Neuron (in vitro differentiated cells): ENCODE measurements at regions not wholly inside any gene's neighbourhood (a gene's known extent, or its start where the extent isn't known, plus 50 kb on each side); places are given as distances from the start of the nearest gene placed in this dataset.

Source experiments
- H2AFZ ChIP-seq: one replicate; pipeline ENCODE4 v1.6.1; 2013; ENCODE audit warnings: low read depth, mild to moderate bottlenecking, inconsistent platforms, low read length, moderate library complexity
- H3K27me3 ChIP-seq: one replicate; pipeline ENCODE4 v1.6.1; 2013; ENCODE audit warnings: low read length; ENCODE audit not compliant: insufficient read depth
- H3K36me3 ChIP-seq: one replicate; pipeline ENCODE4 v1.6.1; 2013; ENCODE audit warnings: low read length; ENCODE audit not compliant: insufficient read depth
- H3K4me1 ChIP-seq: one replicate; pipeline ENCODE4 v1.6.1; 2013; ENCODE audit warnings: low read length; ENCODE audit not compliant: insufficient read depth
- H3K4me3 ChIP-seq: 2 replicates; pipeline ENCODE4 v1.5.1; 2013; ENCODE audit warnings: mild to moderate bottlenecking, low read length, moderate library complexity
- H3K9me3 ChIP-seq: one replicate; pipeline ENCODE4 v1.6.1; 2013; ENCODE audit warnings: low read length

DNA sequence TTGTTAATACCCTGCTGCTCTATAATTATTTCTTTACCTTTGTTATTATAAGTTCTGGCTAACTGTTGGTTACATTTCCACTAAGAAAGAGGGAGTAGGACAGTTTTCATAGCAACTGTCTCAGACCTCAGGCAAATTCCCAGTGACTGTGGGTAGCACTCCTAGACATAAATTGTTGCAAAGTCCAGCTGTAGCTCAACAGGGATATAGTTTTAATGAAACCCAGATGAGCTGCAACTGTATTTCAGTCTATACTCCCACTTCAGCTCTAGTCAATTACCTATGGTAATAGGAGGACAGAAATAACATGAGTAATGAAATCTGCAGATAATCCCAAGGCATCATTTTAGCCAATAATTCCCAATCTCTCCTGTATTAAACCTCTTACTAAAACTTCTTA lies 103.0 kb upstream of the SEMA3A start:
- Histone ChIP-seq H3K36me3 (no peaks in the 10 kb centered on the region), H3K4me3 (no peak overlapping the region), H3K9me3 (no peaks in the 10 kb centered on the region), H3K4me1 (no peaks in the 10 kb centered on the region), H2AFZ (no peak overlapping the region), H3K27me3 (no peaks in the 10 kb centered on the region)

- Histone ChIP-seq H3K36me3 (no peaks in the 10 kb centered on the region), H2AFZ (no peak overlapping the region), H3K4me3 (no peak overlapping the region), H3K9me3 (no peaks in the 10 kb centered on the region), H3K4me1 (no peaks in the 10 kb centered on the region), H3K27me3 (no peaks in the 10 kb centered on the region)
Measured at GRCh38 chr7:84294847-84295455, 100.4 kb upstream of the SEMA3A start.

DNA sequence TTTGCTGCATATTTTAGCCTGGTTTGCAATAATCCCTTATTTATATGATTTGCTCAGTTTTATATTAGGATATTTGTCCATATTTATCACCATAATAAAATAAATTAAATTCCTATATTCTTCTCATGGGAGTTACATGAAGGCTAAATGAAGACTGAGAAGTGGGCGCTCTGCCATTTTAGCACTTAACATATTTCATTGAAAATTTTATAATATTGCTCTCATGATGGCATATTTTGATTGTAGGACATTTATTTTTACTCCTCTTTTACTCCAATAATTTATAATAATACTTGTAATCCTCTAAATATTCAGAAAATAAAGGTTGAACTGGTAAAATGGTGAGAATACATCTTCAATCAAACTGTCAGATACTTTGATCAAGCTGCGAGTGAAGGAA lies 99.8 kb upstream of the SEMA3A start:
- Histone ChIP-seq H3K36me3 (no peaks in the 10 kb centered on the region), H3K9me3 (no peaks in the 10 kb centered on the region), H2AFZ (no peak overlapping the region), H3K27me3 (no peaks in the 10 kb centered on the region), H3K4me3 (no peak overlapping the region), H3K4me1 (no peaks in the 10 kb centered on the region)

DNA sequence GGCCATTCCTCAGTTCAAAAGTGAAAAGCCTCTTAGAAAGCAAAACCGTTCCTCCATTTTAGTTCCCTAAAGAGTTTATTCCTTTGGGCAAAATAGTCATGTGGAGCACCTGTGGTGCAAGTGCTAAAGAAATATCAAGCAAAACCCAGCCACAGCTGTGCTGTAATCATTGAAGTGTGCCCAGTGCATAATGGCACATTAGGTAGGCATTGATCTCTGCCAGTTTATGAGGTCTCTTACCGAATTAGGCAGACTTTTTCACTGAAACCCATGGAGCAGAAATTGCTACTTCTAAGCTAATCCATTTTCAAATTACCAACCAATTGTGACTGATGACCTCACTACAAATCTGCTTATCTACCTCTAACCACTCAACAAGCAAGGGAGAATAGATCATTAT lies 97.2 kb upstream of the SEMA3A start:
- Histone ChIP-seq H3K4me3 (no peak overlapping the region), H3K27me3 (no peaks in the 10 kb centered on the region)

DNA sequence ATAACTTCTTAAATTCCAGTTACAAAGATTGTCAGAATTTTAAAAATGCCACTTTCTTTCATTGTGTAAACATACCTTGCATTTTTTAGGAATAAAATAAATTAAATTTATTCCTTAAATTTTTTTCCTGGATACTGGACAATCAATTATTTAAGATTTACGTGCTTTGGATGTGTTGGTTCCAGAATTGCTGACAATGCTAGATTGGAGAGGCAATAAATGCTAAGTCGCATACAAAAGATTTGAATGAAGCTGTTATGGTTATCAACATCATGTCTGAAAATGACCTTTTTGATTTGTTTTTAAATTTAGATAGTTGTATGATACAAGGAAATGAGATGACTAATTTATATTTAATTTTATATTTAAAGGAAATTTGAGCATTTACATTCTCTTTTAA lies 89.2 kb upstream of the SEMA3A start:
- Histone ChIP-seq H3K36me3 (no peaks in the 10 kb centered on the region), H3K4me1 (peaks cover 3% of the 10 kb centered on the region), H3K27me3 (no peaks in the 10 kb centered on the region), H3K4me3 (no peak overlapping the region), H3K9me3 (no peaks in the 10 kb centered on the region), H2AFZ (no peak overlapping the region)

More for the DNA sequence above, 97.2 kb upstream of the SEMA3A start:
- Histone ChIP-seq H3K4me1 (no peaks in the 10 kb centered on the region), H3K36me3 (no peaks in the 10 kb centered on the region), H3K9me3 (no peaks in the 10 kb centered on the region), H2AFZ (no peak overlapping the region)

GRCh38 chr7:84281518-84281917 lies 86.9 kb upstream of the SEMA3A start:
- Histone ChIP-seq H3K27me3 (no peaks in the 10 kb centered on the region), H3K4me3 (no peak overlapping the region), H3K9me3 (no peaks in the 10 kb centered on the region), H2AFZ (no peak overlapping the region), H3K4me1 (peaks cover 24% of the 10 kb centered on the region), H3K36me3 (no peaks in the 10 kb centered on the region)

GRCh38 chr7:84277628-84278224 lies 83.1 kb upstream of the SEMA3A start:
- no peak overlapping the region for H3K4me3 ChIP-seq
- no peaks in the 10 kb centered on the region for H3K9me3 ChIP-seq
- no peaks in the 10 kb centered on the region for H3K36me3 ChIP-seq
- peaks cover 33% of the 10 kb centered on the region for H3K4me1 ChIP-seq
- no peak overlapping the region for H2AFZ ChIP-seq
- H3K27me3 ChIP-seq: no peaks in the 10 kb centered on the region

GRCh38 chr7:84274029-84274638 lies 79.5 kb upstream of the SEMA3A start:
- Histone ChIP-seq H3K9me3 (no peaks in the 10 kb centered on the region), H3K27me3 (no peaks in the 10 kb centered on the region), H3K36me3 (no peaks in the 10 kb centered on the region), H2AFZ (no peak overlapping the region), H3K4me3 (no peak overlapping the region), H3K4me1 (peaks cover 38% of the 10 kb centered on the region)

DNA sequence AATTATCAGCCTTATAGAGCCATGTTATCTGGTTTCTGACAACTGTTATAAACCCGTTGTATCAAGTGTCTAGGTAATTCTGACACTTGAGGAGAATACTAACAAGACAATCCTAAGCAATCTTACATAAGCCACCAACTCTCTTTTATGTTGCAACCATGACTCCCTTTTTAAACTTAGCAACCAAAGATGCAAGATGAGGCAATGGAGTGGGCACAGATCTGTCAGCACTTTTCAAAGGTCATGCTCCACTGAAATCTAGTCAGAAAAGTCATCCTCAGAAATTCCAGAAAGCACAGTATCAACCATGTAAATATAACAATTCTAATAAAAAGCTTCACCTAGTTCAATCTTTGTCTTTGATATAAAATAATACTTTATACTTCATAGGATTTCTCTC lies 77.0 kb upstream of the SEMA3A start:
- H3K4me3 ChIP-seq: no peak overlapping the region
- H3K36me3 ChIP-seq: no peaks in the 10 kb centered on the region
- H3K4me1 ChIP-seq: peaks cover 18% of the 10 kb centered on the region
- H3K9me3 ChIP-seq: no peaks in the 10 kb centered on the region
- H2AFZ ChIP-seq: no peak overlapping the region
- H3K27me3 ChIP-seq: no peaks in the 10 kb centered on the region

DNA sequence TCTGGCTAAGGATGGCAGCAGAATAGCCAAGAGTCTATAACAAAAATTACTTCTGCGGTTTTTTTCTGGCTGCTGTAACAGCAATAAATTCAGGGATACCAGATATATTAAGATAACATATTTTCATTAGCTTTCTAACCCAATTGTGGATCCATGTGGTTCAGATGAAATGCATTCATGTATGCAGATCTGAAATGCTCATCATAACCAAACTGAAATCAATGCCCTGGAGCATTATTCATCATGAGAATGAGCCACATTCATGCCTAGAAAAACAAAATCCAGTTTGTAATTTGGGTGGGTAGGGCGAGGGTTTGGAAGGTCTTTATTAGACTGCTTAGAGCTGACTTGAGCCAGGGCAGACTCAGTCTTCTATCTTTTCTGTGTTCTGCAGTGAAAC lies 69.8 kb upstream of the SEMA3A start:
- no peaks in the 10 kb centered on the region for H3K36me3 ChIP-seq
- H3K4me1 ChIP-seq: no peaks in the 10 kb centered on the region
- no peak overlapping the region for H3K4me3 ChIP-seq
- H3K27me3 ChIP-seq: no peaks in the 10 kb centered on the region
- H3K9me3 ChIP-seq: no peaks in the 10 kb centered on the region
- no peak overlapping the region for H2AFZ ChIP-seq

DNA sequence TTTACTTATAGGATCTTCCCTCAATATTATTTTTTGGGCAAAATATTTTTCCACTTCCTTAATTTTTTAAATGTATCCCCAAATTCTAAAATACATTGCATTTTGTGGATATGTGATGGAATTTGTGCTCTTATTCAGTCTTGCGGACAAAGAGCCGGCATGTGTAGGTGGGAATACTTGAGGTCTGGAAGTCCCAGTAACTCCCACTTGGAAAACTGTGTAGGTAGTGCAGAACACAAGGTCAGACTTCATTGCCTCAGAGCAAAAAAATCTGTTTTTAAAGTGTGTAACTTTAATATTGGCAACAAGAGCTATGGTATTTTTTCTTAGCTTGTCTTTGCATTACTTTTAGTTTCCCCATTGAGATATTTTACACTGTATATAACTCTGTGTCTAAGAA lies 68.5 kb upstream of the SEMA3A start:
- Histone ChIP-seq H3K4me1 (peaks cover 7% of the 10 kb centered on the region), H2AFZ (no peak overlapping the region), H3K9me3 (no peaks in the 10 kb centered on the region), H3K4me3 (no peak overlapping the region), H3K36me3 (no peaks in the 10 kb centered on the region), H3K27me3 (no peaks in the 10 kb centered on the region)

GRCh38 chr7:84261509-84261908 lies 66.9 kb upstream of the SEMA3A start:
- Histone ChIP-seq H3K4me3 (no peak overlapping the region), H3K36me3 (no peaks in the 10 kb centered on the region), H2AFZ (no peak overlapping the region), H3K4me1 (peaks cover 17% of the 10 kb centered on the region), H3K9me3 (no peaks in the 10 kb centered on the region), H3K27me3 (no peaks in the 10 kb centered on the region)

- no peak overlapping the region for H3K4me3 ChIP-seq
- H2AFZ ChIP-seq: no peak overlapping the region
- no peaks in the 10 kb centered on the region for H3K9me3 ChIP-seq
- H3K36me3 ChIP-seq: no peaks in the 10 kb centered on the region
- peaks cover 17% of the 10 kb centered on the region for H3K4me1 ChIP-seq
- H3K27me3 ChIP-seq: no peaks in the 10 kb centered on the region
Measured at GRCh38 chr7:84258628-84259027, 64.0 kb upstream of the SEMA3A start.

GRCh38 chr7:84256571-84256971 lies 62.0 kb upstream of the SEMA3A start:
- no peaks in the 10 kb centered on the region for H3K9me3 ChIP-seq
- H3K36me3 ChIP-seq: no peaks in the 10 kb centered on the region
- no peak overlapping the region for H3K4me3 ChIP-seq
- H2AFZ ChIP-seq: no peak overlapping the region
- no peaks in the 10 kb centered on the region for H3K27me3 ChIP-seq
- peaks cover 23% of the 10 kb centered on the region for H3K4me1 ChIP-seq
